NCI-H187 (cell line): ENCODE measurements at regions not wholly inside any gene's neighbourhood (a gene's known extent, or its start where the extent isn't known, plus 50 kb on each side); places are given as distances from the start of the nearest gene placed in this dataset.

ENCODE experiments used
- DNase-seq, 2 experiments: peaks; one replicate each; lab custom pipeline; 2025; lab: John Stamatoyannopoulos, UW

GRCh38 chr4:173845580-173845979, 315.6 kb upstream of the HAND2 start:
- no peak for DNase-seq

DNA sequence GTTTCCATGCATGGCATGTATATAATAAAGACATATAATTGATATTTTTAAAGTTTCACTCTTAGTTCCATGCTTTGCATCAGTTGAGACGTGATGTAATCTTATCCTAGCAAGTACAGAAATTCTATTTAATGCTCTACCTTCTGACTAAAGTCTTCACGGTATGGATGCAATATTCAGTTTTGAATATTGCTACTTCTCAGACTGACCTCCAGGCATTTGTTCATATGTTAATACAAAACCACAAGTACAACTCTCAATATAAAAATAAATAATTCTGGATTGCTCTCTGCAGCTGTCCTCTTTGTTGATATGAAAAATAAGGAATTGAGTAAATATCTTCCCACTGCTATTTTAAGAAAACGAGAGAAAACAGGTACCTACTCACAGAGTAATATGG, 309.8 kb upstream of the HAND2 start:
- DNase-seq, result no peak

GRCh38 chr4:173837517-173837916, 307.5 kb upstream of the HAND2 start:
- DNase-seq, result no peak

GRCh38 chr4:173835903-173836302, 305.9 kb upstream of the HAND2 start:
- no peak for DNase-seq

GRCh38 chr4:173834151-173834550, 304.1 kb upstream of the HAND2 start:
- no peak for DNase-seq

- DNase-seq, result no peak
These were observed 299.5 kb upstream of the HAND2 start for GRCh38 chr4:173829565-173829964.

DNA sequence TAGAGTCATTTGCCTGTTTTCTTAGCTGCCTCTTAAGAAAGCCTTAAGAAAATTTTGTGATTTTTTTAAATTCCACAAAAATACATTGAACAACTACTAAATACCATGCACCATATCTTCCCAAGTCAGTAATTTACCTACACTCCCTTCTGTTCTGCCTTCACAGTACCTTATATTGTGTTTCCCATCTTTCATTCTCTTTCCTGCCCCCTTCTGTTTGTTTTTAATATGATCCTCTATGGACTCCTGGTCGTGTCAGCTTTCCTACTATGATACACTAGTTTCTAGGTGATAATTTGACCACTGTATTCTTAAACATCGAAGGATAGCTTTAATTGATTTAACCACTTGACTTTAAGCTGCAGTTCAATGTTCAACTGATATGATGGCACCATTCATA, 297.7 kb upstream of the HAND2 start:
- DNase-seq, result no peak

DNA sequence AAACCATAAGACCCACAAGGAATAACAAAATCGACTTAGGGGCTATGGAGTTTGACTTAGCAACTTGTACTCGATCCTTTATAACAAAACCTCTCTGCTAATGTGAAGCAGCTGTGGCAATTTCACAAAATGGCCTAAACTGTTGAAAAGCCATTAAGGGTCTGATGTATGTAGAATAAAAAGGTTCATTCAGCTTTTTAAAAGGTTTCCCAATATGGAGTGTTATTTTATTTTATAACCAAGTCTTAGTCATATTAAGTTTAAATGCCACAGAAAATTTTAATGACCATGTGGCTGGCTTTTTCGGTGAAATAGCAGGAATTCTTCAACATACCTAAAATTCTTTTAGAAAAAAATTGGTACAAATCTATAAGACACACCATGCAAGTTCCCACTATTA, 291.8 kb upstream of the HAND2 start:
- DNase-seq, result no peak

DNA sequence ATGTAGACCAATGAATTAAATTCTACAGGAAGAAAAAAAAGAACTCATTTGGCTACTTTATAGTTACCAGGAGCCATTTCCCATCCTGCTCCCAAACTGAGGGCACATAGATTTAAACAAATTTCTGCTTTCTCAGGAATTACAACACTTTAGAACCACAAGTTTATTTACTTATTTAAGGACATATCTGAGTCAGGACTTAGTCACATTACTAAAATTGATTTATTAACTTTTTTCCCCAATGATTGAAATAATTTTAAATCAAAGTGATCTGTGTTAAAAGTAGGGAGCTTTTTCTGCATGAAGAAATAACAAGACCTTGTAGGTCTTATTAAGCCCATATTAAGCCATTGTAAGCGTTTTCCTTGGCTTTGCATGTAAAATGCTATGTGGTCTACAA, 291.0 kb upstream of the HAND2 start:
- no peak for DNase-seq

DNA sequence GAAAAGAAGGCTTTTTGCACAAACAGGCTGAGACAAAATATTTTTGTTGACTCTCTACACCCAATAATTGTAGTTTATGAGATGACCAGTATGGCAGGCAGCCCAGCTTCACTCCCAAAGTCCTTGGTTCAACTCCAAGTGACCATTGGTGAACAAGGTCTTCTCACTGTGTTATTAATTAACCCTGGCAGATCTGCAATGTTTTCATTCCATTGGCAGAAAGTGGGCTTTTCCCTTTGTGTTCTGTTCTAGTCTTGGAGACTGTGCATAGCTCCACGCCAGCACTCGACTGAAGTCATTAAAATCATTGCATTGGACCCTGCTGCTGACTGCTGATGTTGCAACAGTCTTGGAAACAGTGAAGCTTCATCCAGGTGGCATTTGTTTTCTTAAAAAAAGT, 277.3 kb upstream of the HAND2 start:
- no peak for DNase-seq

- DNase-seq, result no peak
These were observed 275.9 kb upstream of the HAND2 start for GRCh38 chr4:173805884-173806283.

GRCh38 chr4:173802662-173803022, 272.6 kb upstream of the HAND2 start:
- DNase-seq, result no peak

DNA sequence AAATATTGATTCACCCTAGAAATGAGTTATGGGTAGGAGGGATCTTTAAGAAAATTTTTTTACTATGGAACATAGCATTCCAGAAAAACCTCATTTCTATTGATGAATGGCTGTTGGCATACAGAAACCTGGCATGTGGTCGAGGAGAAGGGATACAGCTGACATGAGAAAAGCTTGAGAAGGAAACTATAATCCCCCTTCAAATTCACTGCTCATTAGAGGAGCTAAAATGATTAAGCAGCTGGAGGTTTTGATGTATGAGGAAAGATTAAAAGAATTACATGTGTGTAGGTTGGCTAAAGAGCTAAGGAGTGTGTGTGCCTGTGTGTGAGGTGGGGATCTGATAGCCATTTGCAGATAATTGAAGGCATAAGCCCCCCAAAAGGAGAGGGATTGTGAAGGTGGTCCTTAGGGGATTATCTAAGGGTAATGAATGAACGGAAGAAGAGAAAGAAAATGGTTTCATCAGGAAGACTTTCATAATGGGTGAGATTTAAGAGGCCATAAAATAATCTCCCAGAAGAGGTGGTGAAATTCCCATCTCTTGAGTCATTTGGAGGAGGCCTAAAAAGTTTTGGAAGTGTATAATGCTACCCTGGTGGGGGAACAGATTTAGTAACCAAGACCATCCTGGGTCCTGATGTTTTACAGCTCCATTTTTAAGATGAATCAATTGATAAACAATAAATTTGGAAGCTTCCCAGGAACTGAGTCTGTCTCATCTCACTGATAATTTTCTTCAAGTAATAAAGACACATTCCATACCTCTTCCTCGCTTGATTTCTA, 272.0 kb upstream of the HAND2 start:
- no peak for DNase-seq

GRCh38 chr4:173801361-173801760, 271.3 kb upstream of the HAND2 start:
- DNase-seq, result no peak

DNA sequence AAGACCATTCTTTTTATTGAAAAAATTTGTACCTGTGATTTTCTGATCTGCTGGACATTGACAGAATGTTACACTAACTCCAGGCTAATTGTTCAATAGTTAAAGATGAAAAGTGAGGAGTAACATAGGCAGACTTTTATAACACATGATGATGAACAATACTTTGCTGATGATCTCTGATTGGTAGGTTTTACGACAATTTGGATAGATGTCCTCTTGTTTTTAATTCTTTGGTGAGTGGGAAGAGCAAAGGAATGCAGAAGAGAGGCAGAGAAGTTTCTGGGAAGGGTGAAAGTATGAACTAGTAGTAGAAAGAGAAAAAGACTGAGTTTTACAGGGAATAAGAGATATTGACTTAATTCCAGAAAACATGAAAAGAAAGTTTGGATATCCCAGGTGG, 267.3 kb upstream of the HAND2 start:
- DNase-seq, result no peak

DNA sequence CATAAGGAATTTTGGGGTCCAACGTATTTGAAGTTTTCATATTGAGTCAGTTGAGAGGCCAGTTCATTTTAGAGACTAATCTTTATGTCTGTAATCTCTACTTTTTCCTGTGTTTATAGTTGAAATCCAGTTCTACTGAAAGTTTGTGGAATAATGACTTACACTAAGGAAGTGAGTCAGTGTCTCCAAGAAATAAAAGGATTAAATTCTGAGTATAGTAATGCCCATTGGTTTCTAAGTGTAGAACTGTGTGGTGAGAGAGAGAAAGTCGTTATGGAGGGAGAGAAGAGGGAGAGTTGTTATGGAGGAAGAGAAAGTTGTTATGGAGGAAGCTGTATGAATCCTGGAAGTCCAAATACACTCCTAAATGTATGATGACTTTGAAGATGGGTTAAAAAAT, 264.6 kb upstream of the HAND2 start:
- DNase-seq, result no peak

- no peak for DNase-seq
These were observed 264.0 kb upstream of the HAND2 start for GRCh38 chr4:173793937-173794510.

DNA sequence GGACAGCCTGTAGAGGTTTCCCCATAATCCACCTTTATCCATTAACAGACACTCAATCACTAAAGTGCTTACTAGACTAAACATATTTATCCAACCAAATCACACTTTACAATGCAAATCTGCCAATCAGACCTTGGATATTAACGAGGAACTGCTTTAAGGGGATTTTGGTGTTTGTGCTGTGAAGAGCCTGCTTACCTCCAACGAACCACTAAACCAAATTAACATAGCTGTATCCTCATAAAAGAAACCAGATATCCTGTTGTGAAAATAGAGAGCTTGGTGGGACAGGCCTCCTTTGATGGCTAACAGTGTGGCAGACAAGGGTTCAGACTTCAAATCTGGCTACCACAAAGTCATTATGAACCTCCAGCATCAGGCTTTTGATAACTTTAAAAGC, 252.6 kb upstream of the HAND2 start:
- no peak for DNase-seq

DNA sequence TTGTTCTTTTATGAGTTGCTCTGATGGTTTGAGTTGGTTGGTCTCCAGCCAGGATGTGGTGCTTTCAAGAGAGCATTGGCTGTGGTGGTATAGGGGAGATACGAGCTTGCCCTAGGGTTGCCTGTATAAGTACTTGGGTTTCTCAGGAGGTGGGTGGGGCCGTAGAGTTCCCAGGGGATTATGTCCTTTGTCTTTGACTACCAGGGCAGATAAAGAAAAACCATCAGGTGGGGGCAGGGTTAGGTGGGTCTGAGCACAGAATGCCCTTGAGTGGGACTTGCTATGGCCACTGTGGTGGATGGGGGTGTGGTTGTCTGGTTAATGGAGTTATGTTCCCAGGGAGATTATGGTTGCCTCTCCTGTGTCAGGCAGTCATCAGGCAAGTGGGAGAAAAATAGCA, 247.9 kb upstream of the HAND2 start:
- DNase-seq, result no peak

- DNase-seq, result no peak
These were observed 247.4 kb upstream of the HAND2 start for GRCh38 chr4:173777421-173777820.

- DNase-seq, result no peak
These were observed 239.5 kb upstream of the HAND2 start for GRCh38 chr4:173769568-173769967.

DNA sequence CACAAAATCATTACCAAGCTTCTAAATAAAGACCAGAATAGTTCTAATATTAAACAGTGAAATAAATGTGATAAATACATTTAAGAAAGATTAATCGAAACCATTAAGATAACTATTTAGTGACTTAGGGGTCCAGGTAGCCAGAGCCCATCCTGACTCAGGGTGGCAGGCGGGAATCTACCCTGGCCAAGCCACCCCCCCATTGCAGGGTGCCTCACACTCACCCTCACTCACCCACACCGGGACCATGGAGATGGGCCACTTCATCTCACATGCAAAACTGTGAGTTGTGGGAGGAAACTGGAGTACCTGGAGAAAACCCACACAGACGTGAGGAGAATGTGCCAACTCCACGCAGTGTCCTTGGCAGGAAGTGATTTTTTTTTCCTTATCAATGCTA, 237.6 kb upstream of the HAND2 start:
- no peak for DNase-seq

GRCh38 chr4:173766171-173766600, 236.2 kb upstream of the HAND2 start:
- no peak for DNase-seq

- no peak for DNase-seq
These were observed 235.7 kb upstream of the HAND2 start for GRCh38 chr4:173765751-173766150.
